ENCODE measurements at regions not wholly inside any gene's neighbourhood (a gene's known extent, or its start where the extent isn't known, plus 50 kb on each side); places are given as distances from the start of the nearest gene placed in this dataset.
"Not testable (repeated sequence)": the region's sequence is repeated elsewhere in the genome, so short reads cannot be mapped to it uniquely, and the experiment has no call there.

GRCh38 chr4:3904264-3904955 is 138.2 kb downstream of the ADRA2C start:
- not testable (repeated sequence) for H3K27me3 Mint-ChIP-seq, H3K9me3 Mint-ChIP-seq, H3K36me3 Mint-ChIP-seq

GRCh38 chr4:3909616-3910015 is 143.4 kb downstream of the ADRA2C start:
- not testable (repeated sequence) for H3K4me3 Mint-ChIP-seq, H3K27me3 Mint-ChIP-seq, H3K36me3 Mint-ChIP-seq, H3K9me3 Mint-ChIP-seq, H3K27ac Mint-ChIP-seq, H3K4me1 Mint-ChIP-seq

More at GRCh38 chr4:3904264-3904955, 138.2 kb downstream of the ADRA2C start:
- H3K27ac Mint-ChIP-seq, H3K4me3 Mint-ChIP-seq, H3K4me1 Mint-ChIP-seq: not testable (repeated sequence)

- not testable (repeated sequence) for H3K27me3 Mint-ChIP-seq, H3K9me3 Mint-ChIP-seq, H3K27ac Mint-ChIP-seq, H3K36me3 Mint-ChIP-seq, H3K4me3 Mint-ChIP-seq, H3K4me1 Mint-ChIP-seq
Measured at GRCh38 chr4:3910161-3910950, 144.2 kb downstream of the ADRA2C start.

GRCh38 chr4:3911252-3911856 is 145.2 kb downstream of the ADRA2C start:
- Mint-ChIP-seq H3K4me1 (no peaks in the 10 kb centered on the region), H3K27me3 (no peaks in the 10 kb centered on the region), H3K4me3 (no peak overlapping the region), H3K9me3 (no peaks in the 10 kb centered on the region), H3K27ac (no peak overlapping the region), H3K36me3 (no peaks in the 10 kb centered on the region)

- H3K27me3 Mint-ChIP-seq, H3K4me1 Mint-ChIP-seq, H3K27ac Mint-ChIP-seq, H3K4me3 Mint-ChIP-seq, H3K36me3 Mint-ChIP-seq, H3K9me3 Mint-ChIP-seq: not testable (repeated sequence)
Measured at GRCh38 chr4:3914511-3914910, 148.3 kb downstream of the ADRA2C start.

GRCh38 chr4:3919509-3919908 is 153.3 kb downstream of the ADRA2C start:
- not testable (repeated sequence) for H3K36me3 Mint-ChIP-seq, H3K27ac Mint-ChIP-seq, H3K4me1 Mint-ChIP-seq, H3K9me3 Mint-ChIP-seq, H3K27me3 Mint-ChIP-seq, H3K4me3 Mint-ChIP-seq

GRCh38 chr4:3921902-3922301 is 155.7 kb downstream of the ADRA2C start:
- not testable (repeated sequence) for H3K36me3 Mint-ChIP-seq, H3K27ac Mint-ChIP-seq, H3K9me3 Mint-ChIP-seq, H3K27me3 Mint-ChIP-seq, H3K4me1 Mint-ChIP-seq, H3K4me3 Mint-ChIP-seq

- peaks cover 14% of the 10 kb centered on the region for H3K27me3 Mint-ChIP-seq
- not testable (repeated sequence) for H3K4me1 Mint-ChIP-seq, H3K4me3 Mint-ChIP-seq, H3K9me3 Mint-ChIP-seq, H3K36me3 Mint-ChIP-seq, H3K27ac Mint-ChIP-seq
Measured at GRCh38 chr4:3925841-3926240, 159.7 kb downstream of the ADRA2C start.

GRCh38 chr4:3926271-3926670 is 160.1 kb downstream of the ADRA2C start:
- not testable (repeated sequence) for H3K9me3 Mint-ChIP-seq, H3K4me1 Mint-ChIP-seq, H3K4me3 Mint-ChIP-seq, H3K36me3 Mint-ChIP-seq, H3K27ac Mint-ChIP-seq
- peaks cover 14% of the 10 kb centered on the region for H3K27me3 Mint-ChIP-seq

GRCh38 chr4:3926969-3927755 is 161.0 kb downstream of the ADRA2C start:
- not testable (repeated sequence) for H3K9me3 Mint-ChIP-seq, H3K36me3 Mint-ChIP-seq, H3K4me1 Mint-ChIP-seq, H3K27ac Mint-ChIP-seq, H3K4me3 Mint-ChIP-seq
- peaks cover 14% of the 10 kb centered on the region for H3K27me3 Mint-ChIP-seq

GRCh38 chr4:3929431-3929830 is 163.2 kb downstream of the ADRA2C start:
- peaks cover 14% of the 10 kb centered on the region for H3K27me3 Mint-ChIP-seq
- H3K4me1 Mint-ChIP-seq, H3K9me3 Mint-ChIP-seq, H3K36me3 Mint-ChIP-seq, H3K27ac Mint-ChIP-seq, H3K4me3 Mint-ChIP-seq: not testable (repeated sequence)

GRCh38 chr4:3932734-3933133 is 166.5 kb downstream of the ADRA2C start:
- peaks cover 11% of the 10 kb centered on the region for H3K27me3 Mint-ChIP-seq
- not testable (repeated sequence) for H3K36me3 Mint-ChIP-seq, H3K27ac Mint-ChIP-seq, H3K9me3 Mint-ChIP-seq, H3K4me3 Mint-ChIP-seq, H3K4me1 Mint-ChIP-seq

GRCh38 chr4:3935406-3935805 is 169.2 kb downstream of the ADRA2C start:
- not testable (repeated sequence) for H3K9me3 Mint-ChIP-seq, H3K4me3 Mint-ChIP-seq, H3K36me3 Mint-ChIP-seq, H3K27me3 Mint-ChIP-seq, H3K27ac Mint-ChIP-seq, H3K4me1 Mint-ChIP-seq

- no peak overlapping the region for H3K4me3 Mint-ChIP-seq
- H3K4me1 Mint-ChIP-seq = no peaks in the 10 kb centered on the region
- H3K36me3 Mint-ChIP-seq = no peaks in the 10 kb centered on the region
- H3K27ac Mint-ChIP-seq = no peak overlapping the region
- no peaks in the 10 kb centered on the region for H3K27me3 Mint-ChIP-seq
- no peaks in the 10 kb centered on the region for H3K9me3 Mint-ChIP-seq
Measured at GRCh38 chr4:3936184-3936583, 170.0 kb downstream of the ADRA2C start.

GRCh38 chr4:3937849-3938562 is 171.8 kb downstream of the ADRA2C start:
- not testable (repeated sequence) for H3K27ac Mint-ChIP-seq, H3K36me3 Mint-ChIP-seq

More at GRCh38 chr4:3937849-3938562, 171.8 kb downstream of the ADRA2C start:
- not testable (repeated sequence) for H3K9me3 Mint-ChIP-seq, H3K4me3 Mint-ChIP-seq, H3K27me3 Mint-ChIP-seq
- peaks cover 11% of the 10 kb centered on the region for H3K4me1 Mint-ChIP-seq
